SU-DHL-6 (cell line): ENCODE measurements at regions not wholly inside any gene's neighbourhood (a gene's known extent, or its start where the extent isn't known, plus 50 kb on each side); places are given as distances from the start of the nearest gene placed in this dataset.

Source experiments
- EZH2phosphoT487 ChIP-seq: fragments of 200-600 bp; sonication (generic), shearing (Covaris generic); conservative IDR thresholded peaks from 2 replicates; pipeline ENCODE4 v1.6.1; 2018; ENCODE audit warnings: mild to moderate bottlenecking, antibody characterized with exemption, low read length, moderate library complexity, mixed read lengths
- TF ChIP-seq, protein P1 (sequence below): fragments of 200-600 bp; sonication (generic); IDR thresholded peaks from one replicate; pipeline ENCODE4 v1.5.1; 2017; ENCODE audit warnings: antibody characterized with exemption, mild to moderate bottlenecking, low read length, moderate library complexity; ENCODE audit not compliant: insufficient read depth, poor library complexity, severe bottlenecking

GRCh38 chr21:17396948-17397347, 115.9 kb upstream of the CXADR start:
- TF ChIP-seq, protein P1, sequence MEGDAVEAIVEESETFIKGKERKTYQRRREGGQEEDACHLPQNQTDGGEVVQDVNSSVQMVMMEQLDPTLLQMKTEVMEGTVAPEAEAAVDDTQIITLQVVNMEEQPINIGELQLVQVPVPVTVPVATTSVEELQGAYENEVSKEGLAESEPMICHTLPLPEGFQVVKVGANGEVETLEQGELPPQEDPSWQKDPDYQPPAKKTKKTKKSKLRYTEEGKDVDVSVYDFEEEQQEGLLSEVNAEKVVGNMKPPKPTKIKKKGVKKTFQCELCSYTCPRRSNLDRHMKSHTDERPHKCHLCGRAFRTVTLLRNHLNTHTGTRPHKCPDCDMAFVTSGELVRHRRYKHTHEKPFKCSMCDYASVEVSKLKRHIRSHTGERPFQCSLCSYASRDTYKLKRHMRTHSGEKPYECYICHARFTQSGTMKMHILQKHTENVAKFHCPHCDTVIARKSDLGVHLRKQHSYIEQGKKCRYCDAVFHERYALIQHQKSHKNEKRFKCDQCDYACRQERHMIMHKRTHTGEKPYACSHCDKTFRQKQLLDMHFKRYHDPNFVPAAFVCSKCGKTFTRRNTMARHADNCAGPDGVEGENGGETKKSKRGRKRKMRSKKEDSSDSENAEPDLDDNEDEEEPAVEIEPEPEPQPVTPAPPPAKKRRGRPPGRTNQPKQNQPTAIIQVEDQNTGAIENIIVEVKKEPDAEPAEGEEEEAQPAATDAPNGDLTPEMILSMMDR, result no peak
- TF ChIP-seq EZH2phosphoT487, result no peak
